GM23248 (cell line): ENCODE measurements at regions not wholly inside any gene's neighbourhood (a gene's known extent, or its start where the extent isn't known, plus 50 kb on each side); places are given as distances from the start of the nearest gene placed in this dataset.

Experiments used
- DNase-seq: peaks from one replicate; pipeline ENCODE4 v3.0.0-alpha.2; 2015
- H2AFZ ChIP-seq: fragments of 200-600 bp; sonication (generic); 2 replicates; pipeline ENCODE4 v1.6.1; 2016; ENCODE audit warnings: antibody characterized with exemption
- H3F3A ChIP-seq: fragments of 200-600 bp; sonication (generic); 2 replicates; pipeline ENCODE4 v1.6.1; 2016; ENCODE audit warnings: mild to moderate bottlenecking, antibody characterized with exemption, mixed run types; ENCODE audit not compliant: insufficient read depth
- H3K27ac ChIP-seq: fragments of 200-600 bp; sonication (generic); 2 replicates; pipeline ENCODE4 v1.5.1; 2016; ENCODE audit warnings: mild to moderate bottlenecking
- H3K27me3 ChIP-seq: fragments of 200-600 bp; sonication (generic); replicated peaks from 2 replicates; pipeline ENCODE4 v1.6.1; 2016; ENCODE audit warnings: mild to moderate bottlenecking; ENCODE audit not compliant: insufficient read depth
- H3K36me3 ChIP-seq: fragments of 200-600 bp; sonication (generic); 2 replicates; pipeline ENCODE4 v1.6.1; 2016; ENCODE audit warnings: low read depth, mild to moderate bottlenecking
- H3K4me1 ChIP-seq: fragments of 200-600 bp; sonication (generic); 2 replicates; pipeline ENCODE4 v1.6.1; 2016; ENCODE audit warnings: mild to moderate bottlenecking; ENCODE audit not compliant: insufficient read depth
- H3K4me2 ChIP-seq: fragments of 200-600 bp; sonication (generic); one replicate; pipeline ENCODE4 v1.6.1; 2016; ENCODE audit warnings: mild to moderate bottlenecking; ENCODE audit not compliant: unreplicated experiment
- H3K4me3 ChIP-seq: fragments of 200-600 bp; sonication (generic); 2 replicates; pipeline ENCODE4 v1.5.1; 2016; ENCODE audit warnings: mild to moderate bottlenecking
- H3K79me2 ChIP-seq: fragments of 200-600 bp; sonication (generic); 2 replicates; pipeline ENCODE4 v1.6.1; 2016; ENCODE audit warnings: mild to moderate bottlenecking; ENCODE audit not compliant: insufficient read depth
- H3K9ac ChIP-seq: fragments of 200-600 bp; sonication (generic); 2 replicates; pipeline ENCODE4 v1.6.1; 2016; ENCODE audit warnings: mild to moderate bottlenecking
- H3K9me2 ChIP-seq: fragments of 200-600 bp; sonication (generic); 2 replicates; pipeline ENCODE4 v1.6.1; 2016; ENCODE audit warnings: mixed run types, mild to moderate bottlenecking, moderate library complexity; ENCODE audit not compliant: insufficient read depth
- H3K9me3 ChIP-seq: fragments of 200-600 bp; sonication (generic); one replicate; pipeline ENCODE4 v1.6.1; 2017; ENCODE audit warnings: low read depth
- H4K20me1 ChIP-seq: fragments of 200-600 bp; sonication (generic); 2 replicates; pipeline ENCODE4 v1.6.0; 2016; ENCODE audit not compliant: insufficient read depth
- EZH2 ChIP-seq: fragments of 200-600 bp; sonication (generic); IDR thresholded peaks from 2 replicates; pipeline ENCODE4 v1.6.1; 2018; ENCODE audit warnings: antibody characterized with exemption, mild to moderate bottlenecking; ENCODE audit not compliant: insufficient read depth, poor library complexity, severe bottlenecking
- EZH2phosphoT487 ChIP-seq: fragments of 200-600 bp; sonication (generic); IDR thresholded peaks from 2 replicates; pipeline ENCODE4 v1.6.1; 2018; ENCODE audit warnings: antibody characterized with exemption, moderate library complexity, mild to moderate bottlenecking, low read depth; ENCODE audit not compliant: insufficient read depth
- WGBS, 2 experiments: methylation state at CpG; one replicate each; pipeline ENCODE4 v1.1.6; 2015 to 2017; ENCODE audit warnings: low lambda C conversion rate in 2 of 2, low coverage in 1 of 2; ENCODE audit errors: missing lambda C conversion rate in 2 of 2; 5-methylcytosine and 5-hydroxymethylcytosine counted together
- in situ Hi-C: fragments of 300-500 bp; cut with MboI; formaldehyde crosslinking; loops from 2 replicates; pipeline ENCODE4 v1.15.0; 2020

GRCh38 chr10:120746001-120746777, 105.0 kb upstream of the WDR11 start:
- H3K9me2 ChIP-seq, result no peaks in the 10 kb centered on the region
- no peak for DNase-seq
- no peaks in the 10 kb centered on the region for H3K27me3 ChIP-seq
- H3F3A ChIP-seq, result no peaks in the 10 kb centered on the region
- H3K36me3 ChIP-seq, result no peaks in the 10 kb centered on the region
- H3K4me3 ChIP-seq, result no peak overlapping the region
- H3K27ac ChIP-seq, result no peak overlapping the region
- no peak overlapping the region for H3K9ac ChIP-seq
- in situ Hi-C loops, result loop anchor here (10.0 kb wide), 1 partner anchor 321 kb away; no protein-coding TSS in a partner anchor
- WGBS, 2 experiments, result 4 to 8% methylated on average over 4 of the region's 4 CpGs
- no peaks in the 10 kb centered on the region for H3K4me1 ChIP-seq
- H3K79me2 ChIP-seq, result no peaks in the 10 kb centered on the region
- H4K20me1 ChIP-seq, result no peaks in the 10 kb centered on the region
- H2AFZ ChIP-seq, result no peak overlapping the region
- no peaks in the 10 kb centered on the region for H3K9me3 ChIP-seq
- TF ChIP-seq EZH2phosphoT487, result no peak
- TF ChIP-seq EZH2, result no peak
- no peak overlapping the region for H3K4me2 ChIP-seq

- H3K9me3 ChIP-seq, result no peaks in the 10 kb centered on the region
- H3F3A ChIP-seq, result no peaks in the 10 kb centered on the region
- no peak overlapping the region for H2AFZ ChIP-seq
- H4K20me1 ChIP-seq, result no peaks in the 10 kb centered on the region
- H3K9ac ChIP-seq, result no peak overlapping the region
- TF ChIP-seq EZH2, result no peak
- TF ChIP-seq EZH2phosphoT487, result no peak
- no peaks in the 10 kb centered on the region for H3K36me3 ChIP-seq
- 16 to 20% methylated on average over 2 of the region's 2 CpGs for WGBS, 2 experiments
- no peak overlapping the region for H3K4me3 ChIP-seq
- H3K4me2 ChIP-seq, result no peak overlapping the region
- no peaks in the 10 kb centered on the region for H3K27me3 ChIP-seq
- H3K27ac ChIP-seq, result no peak overlapping the region
- in situ Hi-C loops, result loop anchor here (10.0 kb wide), 1 partner anchor 324 kb away; no protein-coding TSS in a partner anchor
- H3K4me1 ChIP-seq, result no peaks in the 10 kb centered on the region
- no peak for DNase-seq
- no peaks in the 10 kb centered on the region for H3K79me2 ChIP-seq
- H3K9me2 ChIP-seq, result no peaks in the 10 kb centered on the region
Observed at GRCh38 chr10:120748519-120748918, 102.6 kb upstream of the WDR11 start.

GRCh38 chr10:120749072-120749471, 102.1 kb upstream of the WDR11 start:
- Histone ChIP-seq H3K4me2 (no peak overlapping the region), H3K36me3 (no peaks in the 10 kb centered on the region), H3K9me3 (no peaks in the 10 kb centered on the region), H3K9me2 (no peaks in the 10 kb centered on the region), H4K20me1 (no peaks in the 10 kb centered on the region), H3K9ac (no peak overlapping the region), H3K79me2 (no peaks in the 10 kb centered on the region), H2AFZ (no peak overlapping the region), H3K27me3 (no peaks in the 10 kb centered on the region), H3K4me3 (no peak overlapping the region), H3F3A (no peaks in the 10 kb centered on the region), H3K27ac (no peak overlapping the region), H3K4me1 (no peaks in the 10 kb centered on the region)
- DNase-seq, result no peak
- TF ChIP-seq EZH2 (no peak), EZH2phosphoT487 (no peak)
- 24 to 35% methylated on average over 2 of the region's 2 CpGs for WGBS, 2 experiments
- in situ Hi-C loops, result loop anchor here (10.0 kb wide), 1 partner anchor 324 kb away; no protein-coding TSS in a partner anchor

GRCh38 chr10:120749856-120750566, 101.2 kb upstream of the WDR11 start:
- DNase-seq, result no peak
- Histone ChIP-seq H3K36me3 (no peaks in the 10 kb centered on the region), H3K4me2 (no peak overlapping the region), H3K9me3 (no peaks in the 10 kb centered on the region), H3K9me2 (no peaks in the 10 kb centered on the region), H3K4me1 (no peaks in the 10 kb centered on the region), H3K27me3 (no peaks in the 10 kb centered on the region), H3K9ac (no peak overlapping the region), H3K4me3 (no peak overlapping the region), H3F3A (no peaks in the 10 kb centered on the region), H2AFZ (no peak overlapping the region), H3K27ac (no peak overlapping the region), H4K20me1 (no peaks in the 10 kb centered on the region), H3K79me2 (no peaks in the 10 kb centered on the region)
- TF ChIP-seq EZH2, result no peak
- TF ChIP-seq EZH2phosphoT487, result no peak
- in situ Hi-C loops, result loop anchor here (10.0 kb wide), 1 partner anchor 325 kb away; no protein-coding TSS in a partner anchor
- WGBS, 2 experiments, result 30 to 35% methylated on average over 11 of the region's 11 CpGs
